ENCODE measurements at regions not wholly inside any gene's neighbourhood (a gene's known extent, or its start where the extent isn't known, plus 50 kb on each side); places are given as distances from the start of the nearest gene placed in this dataset.

DNA sequence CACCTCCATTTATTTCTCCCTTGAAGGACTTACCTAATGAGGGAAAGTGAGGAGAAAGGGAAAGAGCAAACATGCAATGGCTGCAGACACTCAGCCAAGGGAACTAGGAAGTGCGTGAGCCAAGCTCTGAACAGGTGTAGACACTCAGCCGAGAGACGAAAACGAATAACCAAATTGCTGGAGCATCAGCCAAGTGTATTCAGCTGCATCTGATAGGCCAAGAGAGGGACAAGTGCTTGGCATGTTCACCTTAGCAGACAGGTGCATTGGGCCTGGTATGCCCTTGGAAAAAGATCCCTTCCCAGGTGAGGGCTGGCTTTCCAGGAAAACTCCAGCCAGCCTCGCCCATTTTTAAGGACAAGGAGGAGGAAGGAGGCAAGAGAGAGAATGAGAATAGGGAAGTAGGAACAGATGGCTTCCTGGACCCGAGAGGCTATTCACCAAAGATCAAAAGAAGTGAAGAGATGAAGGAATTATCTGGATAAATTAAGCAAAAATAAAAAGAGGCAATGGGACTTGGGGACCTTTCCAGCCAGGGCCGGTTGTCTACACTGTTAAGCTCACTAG, 184.7 kb downstream of the TOMM20 start:
- in situ Hi-C loops (cut with MboI; ENCODE audit: low sequenced_read_pairs), result no loop called here

DNA sequence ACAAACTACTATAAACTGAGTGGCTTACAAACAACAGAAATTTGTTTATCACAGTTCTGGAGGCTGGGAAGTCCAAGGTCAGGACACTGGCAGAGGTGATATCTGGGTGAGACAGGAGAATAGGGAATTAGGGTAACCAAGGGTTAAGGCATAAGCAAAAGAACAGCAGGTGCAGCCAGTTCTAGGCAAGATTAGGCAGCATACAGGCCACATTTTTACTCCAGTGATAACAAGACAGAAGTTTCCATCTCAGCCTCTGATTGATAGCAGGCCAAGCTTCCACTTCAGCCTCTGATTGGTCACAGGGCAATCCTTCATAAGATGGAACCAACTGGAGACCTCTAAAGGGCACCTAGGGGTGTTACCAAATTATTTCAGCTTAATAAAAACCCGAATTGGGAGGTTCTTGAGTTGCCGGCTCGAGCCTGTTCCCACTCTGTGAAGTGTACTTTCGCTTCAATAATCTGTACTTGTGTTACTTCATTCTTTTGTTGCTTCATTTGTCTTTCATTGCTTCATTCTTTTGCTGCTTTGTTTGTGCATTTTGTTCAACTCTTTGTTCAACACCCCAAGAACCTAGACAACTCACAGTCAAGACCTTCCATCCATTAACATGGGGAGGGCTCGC, 185.6 kb downstream of the TOMM20 start:
- in situ Hi-C loops (cut with MboI; ENCODE audit: low sequenced_read_pairs), result no loop called here

GRCh38 chr1:234942012-234942332, 186.7 kb downstream of the TOMM20 start:
- in situ Hi-C loops (cut with MboI; ENCODE audit: low sequenced_read_pairs), result no loop called here

GRCh38 chr1:234941321-234942011, 187.2 kb downstream of the TOMM20 start:
- in situ Hi-C loops (cut with MboI; ENCODE audit: low sequenced_read_pairs), result no loop called here

- in situ Hi-C loops (cut with MboI; ENCODE audit: low sequenced_read_pairs), result no loop called here
These were observed 187.8 kb downstream of the TOMM20 start for GRCh38 chr1:234940841-234941240.

DNA sequence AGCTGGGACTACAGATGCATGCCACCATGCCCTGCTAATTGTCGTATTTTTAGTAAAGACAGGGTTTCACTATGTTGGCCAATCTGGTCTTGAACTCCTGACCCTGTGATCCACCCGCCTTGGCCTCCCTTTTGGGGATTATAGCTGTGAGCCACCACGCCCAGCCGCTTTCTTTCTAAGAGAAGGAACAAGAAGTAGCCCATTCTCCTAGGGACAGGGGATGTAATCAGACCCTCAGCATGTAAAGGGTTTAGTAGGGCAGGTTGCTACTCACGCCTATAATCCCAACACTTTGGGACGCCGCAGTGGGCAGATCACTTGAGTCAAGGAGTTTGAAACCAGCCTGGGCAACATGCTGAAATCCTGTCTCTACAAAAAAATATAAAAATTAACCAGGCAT, 189.7 kb downstream of the TOMM20 start:
- in situ Hi-C loops (cut with MboI; ENCODE audit: low sequenced_read_pairs), result no loop called here

DNA sequence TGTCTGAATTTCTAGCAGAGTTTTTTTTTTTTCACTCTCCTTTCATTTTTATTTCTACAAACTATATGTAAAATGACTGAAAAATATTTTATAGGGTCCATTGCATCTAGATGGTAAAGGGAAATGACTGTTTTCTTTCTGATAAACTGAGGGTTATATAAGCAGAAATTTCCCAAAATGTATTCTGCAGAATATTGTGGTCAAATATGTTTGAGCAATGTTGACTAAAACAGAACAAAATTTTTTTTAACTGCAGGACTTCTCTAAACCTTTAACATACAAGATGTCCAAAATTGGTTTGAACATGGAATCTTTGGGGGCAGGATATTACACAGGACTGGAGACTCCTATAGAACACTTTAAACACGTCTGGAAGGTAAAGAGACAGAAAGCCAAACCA, 190.5 kb downstream of the TOMM20 start:
- in situ Hi-C loops (cut with MboI; ENCODE audit: low sequenced_read_pairs), result no loop called here

DNA sequence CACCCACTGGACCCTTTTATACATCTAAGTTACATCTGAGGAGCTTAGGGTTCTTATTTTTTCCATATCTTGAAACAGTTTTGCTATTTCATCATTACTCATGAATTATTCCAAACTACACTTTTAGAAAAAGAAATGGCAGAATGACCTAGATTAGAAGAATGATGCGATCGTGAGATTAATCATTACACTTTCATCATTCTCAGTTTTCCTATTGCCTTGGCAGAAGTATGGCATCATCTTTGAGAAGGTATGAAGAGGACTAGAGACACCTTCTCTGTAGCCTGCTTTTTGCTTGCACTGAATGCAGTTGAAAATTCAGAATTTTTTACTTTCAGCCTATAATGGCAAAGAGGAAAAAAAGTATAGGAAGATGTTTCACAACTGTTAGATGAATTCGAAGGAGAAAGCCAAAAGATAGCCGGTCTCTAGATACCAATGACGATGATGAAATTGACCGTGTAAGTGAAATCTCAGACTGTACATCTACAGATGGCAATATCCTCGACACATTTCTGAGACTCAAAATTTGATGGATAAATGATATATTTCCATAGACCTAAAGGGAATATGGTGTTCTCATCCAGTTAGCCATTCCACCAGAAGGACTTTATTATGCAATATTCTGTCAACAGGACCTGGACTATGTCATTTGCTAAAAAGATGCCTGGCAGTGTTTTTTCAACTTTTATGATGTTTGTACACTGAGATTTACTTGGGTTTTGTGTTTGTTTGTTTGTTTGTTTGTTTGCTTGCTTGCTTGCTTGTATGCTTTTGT, 191.8 kb downstream of the TOMM20 start:
- in situ Hi-C loops (cut with MboI; ENCODE audit: low sequenced_read_pairs), result no loop called here

DNA sequence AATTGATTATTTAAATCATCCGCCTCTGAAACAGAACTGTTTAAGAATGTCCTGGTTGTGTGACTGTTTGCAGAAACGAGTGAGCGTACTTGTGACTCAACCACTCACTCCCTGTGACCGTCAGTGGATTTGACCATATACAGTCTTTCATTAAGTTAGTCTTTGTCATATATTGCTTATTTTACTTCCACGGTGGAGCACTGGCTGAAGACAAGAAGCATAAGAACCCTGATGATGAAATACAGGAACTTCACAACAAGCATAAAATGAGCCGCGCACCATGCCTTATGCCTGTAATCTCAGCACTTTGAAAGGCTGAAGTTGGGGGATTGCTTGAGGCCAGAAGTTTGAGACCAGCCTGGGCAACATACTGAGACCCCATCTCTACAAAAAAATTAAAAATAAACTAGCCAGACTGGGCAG, 194.0 kb downstream of the TOMM20 start:
- in situ Hi-C loops (cut with MboI; ENCODE audit: low sequenced_read_pairs), result no loop called here

DNA sequence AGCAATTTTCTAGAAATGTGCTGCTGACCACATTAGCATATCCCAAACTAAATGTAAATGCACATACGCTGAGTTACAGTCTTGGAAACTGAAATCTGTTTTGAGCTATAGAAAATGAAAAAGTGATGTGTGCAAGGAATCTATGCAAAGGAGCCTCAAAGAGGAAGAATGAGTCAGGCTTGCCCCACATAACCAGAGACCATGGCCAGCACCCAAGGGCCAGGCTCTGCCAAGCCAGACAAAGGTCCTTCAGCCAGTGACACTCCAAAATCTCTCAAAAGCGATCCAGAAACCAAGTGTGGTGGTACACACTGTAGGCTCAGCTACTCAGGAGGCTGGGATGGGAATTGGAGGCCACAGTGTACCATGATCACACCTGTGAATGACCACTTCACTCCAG, 195.2 kb downstream of the TOMM20 start:
- in situ Hi-C loops (cut with MboI; ENCODE audit: low sequenced_read_pairs), result no loop called here

GRCh38 chr1:234932511-234933430, 195.9 kb downstream of the TOMM20 start:
- in situ Hi-C loops (cut with MboI; ENCODE audit: low sequenced_read_pairs), result no loop called here

GRCh38 chr1:234932106-234932505, 196.5 kb downstream of the TOMM20 start:
- in situ Hi-C loops (cut with MboI; ENCODE audit: low sequenced_read_pairs), result no loop called here

DNA sequence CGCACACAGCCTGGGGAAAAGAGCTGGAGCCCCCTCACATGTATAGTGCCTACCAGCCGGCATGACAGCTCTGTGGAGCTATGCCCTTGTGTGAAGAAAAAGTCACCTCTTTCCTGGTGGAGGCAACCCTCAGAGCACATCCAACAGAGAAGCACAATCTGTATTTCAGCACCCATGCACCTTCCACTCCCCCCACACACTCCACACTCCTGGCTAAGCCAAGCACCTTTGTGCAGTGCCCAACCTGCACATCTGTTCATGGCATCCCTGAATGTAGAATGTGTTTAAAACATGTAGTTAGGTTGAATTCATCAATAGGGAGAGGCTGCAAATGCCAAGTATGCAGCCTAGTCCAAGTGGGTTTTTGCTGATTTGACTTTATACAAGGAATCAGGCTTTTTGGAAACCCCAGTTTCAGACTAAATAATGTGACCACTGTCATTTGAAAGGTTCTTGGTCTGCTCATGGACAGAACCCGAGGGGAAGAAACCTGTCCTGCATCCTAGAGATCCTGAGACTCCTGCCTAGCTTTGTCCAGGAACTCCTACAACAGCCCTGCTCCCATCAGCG, 197.1 kb downstream of the TOMM20 start:
- in situ Hi-C loops (cut with MboI; ENCODE audit: low sequenced_read_pairs), result no loop called here

GRCh38 chr1:234929369-234929768, 199.3 kb downstream of the TOMM20 start:
- in situ Hi-C loops (cut with MboI; ENCODE audit: low sequenced_read_pairs), result no loop called here

GRCh38 chr1:234928642-234929041, 200.0 kb downstream of the TOMM20 start:
- in situ Hi-C loops (cut with MboI; ENCODE audit: low sequenced_read_pairs), result no loop called here

- in situ Hi-C loops (cut with MboI; ENCODE audit: low sequenced_read_pairs), result no loop called here
These were observed 200.5 kb downstream of the TOMM20 start for GRCh38 chr1:234927971-234928640.

- in situ Hi-C loops (cut with MboI; ENCODE audit: low sequenced_read_pairs), result no loop called here
These were observed 201.2 kb downstream of the TOMM20 start for GRCh38 chr1:234927312-234927970.

- in situ Hi-C loops (cut with MboI; ENCODE audit: low sequenced_read_pairs), result no loop called here
These were observed 201.9 kb downstream of the TOMM20 start for GRCh38 chr1:234926559-234927311.

- in situ Hi-C loops (cut with MboI; ENCODE audit: low sequenced_read_pairs), result no loop called here
These were observed 202.4 kb downstream of the TOMM20 start for GRCh38 chr1:234926264-234926558.

All from HL-60/S4 treated with phorbol 12-myristate 13-acetate at 8.2 ng/mL for 4 days and 3 days (cell line).